ENCODE measurements at regions not wholly inside any gene's neighbourhood (a gene's known extent, or its start where the extent isn't known, plus 50 kb on each side); places are given as distances from the start of the nearest gene placed in this dataset.
"Not testable (repeated sequence)": the region's sequence is repeated elsewhere in the genome, so short reads cannot be mapped to it uniquely, and the experiment has no call there.

GRCh38 chr14:23877538-23878180 lies 75.9 kb upstream of the DHRS4 start:
- H3K4me3 ChIP-seq (ENCODE audit: low read depth, low read length): no peak overlapping the region
- no peak for DNase-seq (ENCODE audit: low read depth)
- TF ChIP-seq CTCF (conservative IDR thresholded peaks at IDR 0.05; ENCODE audit: low read depth, low read length): no peak

GRCh38 chr14:23881282-23881681 lies 72.3 kb upstream of the DHRS4 start:
- H3K4me3 ChIP-seq (ENCODE audit: low read depth, low read length): no peak overlapping the region
- DNase-seq (ENCODE audit: low read depth): no peak
- TF ChIP-seq CTCF (conservative IDR thresholded peaks at IDR 0.05; ENCODE audit: low read depth, low read length): no peak

GRCh38 chr14:23883684-23884540 lies 69.7 kb upstream of the DHRS4 start:
- DNase-seq (ENCODE audit: low read depth): no peak
- H3K4me3 ChIP-seq (ENCODE audit: low read depth, low read length): no peak overlapping the region

GRCh38 chr14:23884541-23884904 lies 69.0 kb upstream of the DHRS4 start:
- no peak for DNase-seq (ENCODE audit: low read depth)
- no peak overlapping the region for H3K4me3 ChIP-seq (ENCODE audit: low read depth, low read length)
- no peak for TF ChIP-seq CTCF (conservative IDR thresholded peaks at IDR 0.05; ENCODE audit: low read depth, low read length)

More at GRCh38 chr14:23883684-23884540, 69.7 kb upstream of the DHRS4 start:
- TF ChIP-seq CTCF (conservative IDR thresholded peaks at IDR 0.05; ENCODE audit: low read depth, low read length): no peak

GRCh38 chr14:23887536-23887935 lies 66.0 kb upstream of the DHRS4 start:
- no peak for TF ChIP-seq CTCF (conservative IDR thresholded peaks at IDR 0.05; ENCODE audit: low read depth, low read length)
- DNase-seq (ENCODE audit: low read depth): no peak
- no peak overlapping the region for H3K4me3 ChIP-seq (ENCODE audit: low read depth, low read length)

GRCh38 chr14:23891717-23892116 lies 61.9 kb upstream of the DHRS4 start:
- H3K4me3 ChIP-seq (ENCODE audit: low read depth, low read length); DNase-seq (ENCODE audit: low read depth): not testable (repeated sequence)

GRCh38 chr14:23892289-23892688 lies 61.3 kb upstream of the DHRS4 start:
- H3K4me3 ChIP-seq (ENCODE audit: low read depth, low read length); DNase-seq (ENCODE audit: low read depth): not testable (repeated sequence)
